ENCODE measurements at regions not wholly inside any gene's neighbourhood (a gene's known extent, or its start where the extent isn't known, plus 50 kb on each side); places are given as distances from the start of the nearest gene placed in this dataset.

- no peak for TF ChIP-seq REPIN1 (tag by site-specific recombination; IDR thresholded peaks at IDR 0.05; ENCODE audit: low read depth)
- TF ChIP-seq OSR2 (tag by site-specific recombination; IDR thresholded peaks at IDR 0.05), result no peak
Observed at GRCh38 chrX:6679550-6679949, 144.6 kb upstream of the VCX3A start.
